ENCODE measurements at regions not wholly inside any gene's neighbourhood (a gene's known extent, or its start where the extent isn't known, plus 50 kb on each side); places are given as distances from the start of the nearest gene placed in this dataset.

- TF ChIP-seq CTCF (IDR thresholded peaks at IDR 0.05) (no peak), POLR2AphosphoS5 (IDR thresholded peaks at IDR 0.05) (no peak), POLR2A (IDR thresholded peaks at IDR 0.05) (no peak), EP300 (IDR thresholded peaks at IDR 0.05; ENCODE audit: low read depth) (no peak)
Observed at GRCh38 chr4:138400066-138400465, 157.9 kb upstream of the SLC7A11 start.
